IMR-90 (cell line): ENCODE measurements at regions not wholly inside any gene's neighbourhood (a gene's known extent, or its start where the extent isn't known, plus 50 kb on each side); places are given as distances from the start of the nearest gene placed in this dataset.

Experiments used
- ATAC-seq: fragments of 200-7000 bp; cut with Tn5 transposase; 2 replicates; pipeline ENCODE4 v1.9.1; 2020; ENCODE audit warnings: low read depth, mild to moderate bottlenecking, moderate library complexity
- BruUV-seq: library from RNA; stranded (reverse); fragments of 400-500 nt; replicated peaks from 2 replicates; lab custom pipeline; 2021; lab: Mats Ljungman, UMichigan
- CTCF ChIA-PET: fragments of 300-600 bp; formaldehyde crosslinking; extraction: SDS; loops from one replicate; lab custom pipeline; 2021; ENCODE audit warnings: antibody characterized with exemption; lab: Yijun Ruan, JAX
- POLR2A ChIA-PET: fragments of 300-600 bp; sonication (Branson Sonifier 250); formaldehyde crosslinking; loops from one replicate; lab custom pipeline; 2022; ENCODE audit warnings: antibody characterized with exemption; ENCODE audit not compliant: unreplicated experiment; lab: Charles Lee
- DNase-seq: peaks from one replicate; pipeline ENCODE4 v3.0.0; 2013
- H2AFZ ChIP-seq: replicated peaks from 2 replicates; pipeline ENCODE3; 2013; ENCODE audit warnings: low read length, mild to moderate bottlenecking; ENCODE audit not compliant: poor library complexity
- H2AK5ac ChIP-seq: 2 replicates; pipeline ENCODE4 v1.6.1; 2013; ENCODE audit warnings: low read depth, low read length, inconsistent platforms
- H2AK9ac ChIP-seq: replicated peaks from 2 replicates; pipeline ENCODE3; 2013; ENCODE audit warnings: mild to moderate bottlenecking, low read depth, low read length, moderate library complexity; ENCODE audit not compliant: poor library complexity
- H2BK120ac ChIP-seq: 2 replicates; pipeline ENCODE4 v1.6.1; 2013; ENCODE audit warnings: low read depth, low read length, inconsistent platforms
- H2BK15ac ChIP-seq: 3 replicates; pipeline ENCODE4 v1.6.1; 2013; ENCODE audit warnings: low read depth, low read length, inconsistent platforms
- H2BK20ac ChIP-seq: 2 replicates; pipeline ENCODE4 v1.6.1; 2013; ENCODE audit warnings: low read depth, mild to moderate bottlenecking, inconsistent platforms, low read length, moderate library complexity
- H2BK5ac ChIP-seq: 2 replicates; pipeline ENCODE4 v1.6.1; 2013; ENCODE audit warnings: mild to moderate bottlenecking, low read depth, low read length, inconsistent platforms; ENCODE audit not compliant: poor library complexity, severe bottlenecking
- H3K14ac ChIP-seq: replicated peaks from 2 replicates; pipeline ENCODE4 v1.6.1; 2013; ENCODE audit warnings: low read depth, low read length, inconsistent platforms
- H3K18ac ChIP-seq: 2 replicates; pipeline ENCODE4 v1.6.1; 2013; ENCODE audit warnings: low read depth, low read length, control low read depth
- H3K23ac ChIP-seq: 2 replicates; pipeline ENCODE4 v1.6.1; 2013; ENCODE audit warnings: low read depth, low read length, inconsistent platforms
- H3K27ac ChIP-seq: 2 replicates; pipeline ENCODE4 v1.5.1; 2013; ENCODE audit warnings: mild to moderate bottlenecking, control low read depth, low read length; ENCODE audit not compliant: insufficient read depth
- H3K27me3 ChIP-seq: 2 replicates; pipeline ENCODE4 v1.6.1; 2013; ENCODE audit warnings: low read length; ENCODE audit not compliant: control insufficient read depth, insufficient read depth
- H3K36me3 ChIP-seq: 2 replicates; pipeline ENCODE4 v1.6.1; 2013; ENCODE audit warnings: low read length, mixed read lengths; ENCODE audit not compliant: control insufficient read depth, insufficient read depth
- H3K4ac ChIP-seq: 2 replicates; pipeline ENCODE4 v1.6.1; 2013; ENCODE audit warnings: low read depth, low read length, inconsistent platforms
- H3K4me1 ChIP-seq: 2 replicates; pipeline ENCODE4 v1.6.1; 2013; ENCODE audit warnings: low read length, mixed read lengths; ENCODE audit not compliant: control insufficient read depth, insufficient read depth
- H3K4me2 ChIP-seq: 2 replicates; pipeline ENCODE4 v1.6.1; 2013; ENCODE audit warnings: low read depth, mild to moderate bottlenecking, control low read depth, low read length, moderate library complexity
- H3K4me3 ChIP-seq: 2 replicates; pipeline ENCODE4 v1.5.1; 2013; ENCODE audit warnings: low read depth, mild to moderate bottlenecking, control low read depth, low read length, moderate library complexity; ENCODE audit not compliant: insufficient read depth
- H3K56ac ChIP-seq: 2 replicates; pipeline ENCODE4 v1.6.1; 2013; ENCODE audit warnings: low read length, inconsistent platforms; ENCODE audit not compliant: insufficient read depth; ENCODE audit errors: extremely low read depth
- H3K79me1 ChIP-seq, 2 experiments: 2 replicates each; pipeline ENCODE4 v1.6.1; 2013; ENCODE audit warnings: low read length in 2 of 2, inconsistent platforms in 1 of 2, low read depth in 1 of 2
- H3K9ac ChIP-seq: 2 replicates; pipeline ENCODE4 v1.6.1; 2013; ENCODE audit warnings: low read depth, low read length, control low read depth
- H3K9me1 ChIP-seq: 2 replicates; pipeline ENCODE4 v1.6.1; 2013; ENCODE audit warnings: low read length, inconsistent platforms; ENCODE audit not compliant: insufficient read depth
- H3K9me3 ChIP-seq: 2 replicates; pipeline ENCODE4 v1.6.1; 2013; ENCODE audit warnings: low read length; ENCODE audit not compliant: control insufficient read depth, insufficient read depth
- H4K20me1 ChIP-seq: 2 replicates; pipeline ENCODE4 v1.6.1; 2013; ENCODE audit warnings: low read length, inconsistent platforms; ENCODE audit not compliant: insufficient read depth
- H4K5ac ChIP-seq: 2 replicates; pipeline ENCODE4 v1.6.1; 2013; ENCODE audit warnings: mild to moderate bottlenecking, low read depth, low read length, control low read depth
- H4K8ac ChIP-seq, 2 experiments: 2 replicates each; pipeline ENCODE4 v1.6.1; 2013; ENCODE audit warnings: low read depth in 2 of 2, low read length in 2 of 2, control low read depth in 1 of 2, inconsistent platforms in 1 of 2
- H4K91ac ChIP-seq: 2 replicates; pipeline ENCODE4 v1.6.1; 2013; ENCODE audit warnings: low read depth, low read length, inconsistent platforms; ENCODE audit not compliant: insufficient read depth
- MAFK ChIP-seq: IDR thresholded peaks from 2 replicates; pipeline ENCODE4 v1.6.1; 2012; ENCODE audit warnings: low read depth, low read length, improper control_type of control experiment
- NFE2L2 ChIP-seq: fragments of 150-350 bp; IDR thresholded peaks from 2 replicates; pipeline ENCODE4 v1.6.1; 2016; ENCODE audit warnings: low read depth, mild to moderate bottlenecking, low read length
- RAD21 ChIP-seq: IDR thresholded peaks from 2 replicates; pipeline ENCODE4 v1.6.1; 2012; ENCODE audit warnings: low read length, improper control_type of control experiment
- RFX5 ChIP-seq: IDR thresholded peaks from 2 replicates; pipeline ENCODE4 v1.8.0; 2012; ENCODE audit warnings: low read depth, mild to moderate bottlenecking, low read length, moderate library complexity
- WGBS, 2 experiments: methylation state at CpG; one replicate each; pipeline versions ENCODE4 v1.1.5 to v1.1.7; 2013; ENCODE audit warnings: missing lambda C conversion rate in 2 of 2; ENCODE audit not compliant: insufficient read length in 1 of 2; ENCODE audit errors: extremely low coverage in 2 of 2; 5-methylcytosine and 5-hydroxymethylcytosine counted together
- dilution Hi-C: fragments of 300-500 bp; cut with HindIII; formaldehyde crosslinking; loops from one replicate; pipeline ENCODE4 v1.14.3; 2018; ENCODE audit warnings: low sequenced_read_pairs; ENCODE audit not compliant: unreplicated experiment
- in situ Hi-C: fragments of 300-500 bp; cut with MboI; formaldehyde crosslinking; loops from 3 replicates; pipeline ENCODE4 v1.14.3; 2019; ENCODE audit warnings: low sequenced_read_pairs, inconsistent platforms, mixed read lengths
- intact Hi-C: fragments of 100-400 bp; cut with micrococcal nuclease; formaldehyde crosslinking; loops from 2 replicates; pipeline ENCODE4 v1.10.0; 2022

DNA sequence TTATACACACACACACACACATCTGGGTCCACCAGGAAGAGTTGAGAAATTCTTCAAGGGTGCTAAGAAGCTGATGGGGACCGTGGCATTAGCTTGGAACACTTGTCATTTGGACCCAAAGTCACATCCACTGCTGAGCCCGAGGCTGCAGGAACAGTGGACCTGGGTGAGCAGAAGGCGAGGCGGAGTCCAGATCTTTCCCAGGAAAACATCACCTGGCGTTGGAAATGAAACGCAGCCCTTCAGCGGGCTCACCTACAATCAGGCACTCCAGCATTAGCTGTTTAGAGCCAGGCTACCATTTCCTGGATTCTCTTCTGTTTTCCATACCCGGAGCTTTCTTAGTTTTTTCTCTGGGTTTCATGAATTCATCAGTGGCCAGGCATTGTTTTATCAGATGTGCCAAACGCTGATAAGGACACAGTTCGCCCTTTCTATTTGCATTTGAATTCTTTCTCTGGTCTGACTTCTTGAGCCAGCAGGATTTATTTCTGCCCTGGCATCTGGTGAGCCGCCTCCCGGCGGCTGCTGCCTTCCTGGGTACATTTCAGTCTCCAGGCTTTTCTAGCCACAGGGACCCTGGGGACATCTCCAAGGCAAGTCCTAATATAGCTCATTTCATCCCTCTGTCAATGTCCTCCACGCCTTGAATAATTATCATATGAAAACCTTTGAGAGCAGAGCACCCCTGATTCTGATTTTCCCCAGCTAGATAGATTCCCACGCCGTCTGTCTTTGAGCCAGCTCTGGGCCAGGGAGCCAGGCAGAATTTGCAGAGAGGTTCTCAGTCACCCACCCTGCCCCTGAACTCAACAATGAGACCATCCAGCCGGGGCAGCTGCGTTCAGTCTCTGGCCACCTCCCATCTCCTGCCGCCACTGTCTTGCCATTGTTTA, 170.9 kb downstream of the TTLL2 start:
- Histone ChIP-seq H2AK9ac (no peak overlapping the region), H3K23ac (no peak overlapping the region), H3K9ac (no peak overlapping the region), H3K36me3 (no peaks in the 10 kb centered on the region), H4K8ac (no peak overlapping the region), H2BK120ac (no peak overlapping the region), H2BK20ac (no peak overlapping the region), H4K20me1 (no peaks in the 10 kb centered on the region), H3K27ac (no peak overlapping the region), H3K79me1 (no peaks in the 10 kb centered on the region), H2AK5ac (no peak overlapping the region), H3K4ac (no peak overlapping the region), H3K14ac (no peak overlapping the region), H3K18ac (no peak overlapping the region), H2BK15ac (no peak overlapping the region), H3K4me2 (no peak overlapping the region), H3K4me1 (no peaks in the 10 kb centered on the region), H3K27me3 (no peaks in the 10 kb centered on the region), H2AFZ (no peak overlapping the region), H3K4me3 (no peak overlapping the region), H4K5ac (no peak overlapping the region), H3K56ac (no peak overlapping the region), H2BK5ac (peak overlapping the region; percentile 67), H4K91ac (no peak overlapping the region), H3K9me3 (peaks cover 60% of the 10 kb centered on the region), H3K9me1 (no peaks in the 10 kb centered on the region)
- 40% methylated on average over 10 of the region's 19 CpGs; no CpG with 5 or more reads in 1 of the 2 experiments for WGBS, 2 experiments
- no peak for DNase-seq
- CTCF ChIA-PET, result no interaction called here
- no peak for ATAC-seq
- in situ Hi-C loops (no loop called here), intact Hi-C loops (no loop called here), dilution Hi-C loops (no loop called here)
- TF ChIP-seq MAFK, result no peak
- TF ChIP-seq RFX5, result no peak
- TF ChIP-seq NFE2L2, result no peak
- no peak for TF ChIP-seq RAD21
- BruUV-seq, result no TSS peak
- POLR2A ChIA-PET, result no interaction called here
